ENCODE measurements at regions not wholly inside any gene's neighbourhood (a gene's known extent, or its start where the extent isn't known, plus 50 kb on each side); places are given as distances from the start of the nearest gene placed in this dataset.

DNA sequence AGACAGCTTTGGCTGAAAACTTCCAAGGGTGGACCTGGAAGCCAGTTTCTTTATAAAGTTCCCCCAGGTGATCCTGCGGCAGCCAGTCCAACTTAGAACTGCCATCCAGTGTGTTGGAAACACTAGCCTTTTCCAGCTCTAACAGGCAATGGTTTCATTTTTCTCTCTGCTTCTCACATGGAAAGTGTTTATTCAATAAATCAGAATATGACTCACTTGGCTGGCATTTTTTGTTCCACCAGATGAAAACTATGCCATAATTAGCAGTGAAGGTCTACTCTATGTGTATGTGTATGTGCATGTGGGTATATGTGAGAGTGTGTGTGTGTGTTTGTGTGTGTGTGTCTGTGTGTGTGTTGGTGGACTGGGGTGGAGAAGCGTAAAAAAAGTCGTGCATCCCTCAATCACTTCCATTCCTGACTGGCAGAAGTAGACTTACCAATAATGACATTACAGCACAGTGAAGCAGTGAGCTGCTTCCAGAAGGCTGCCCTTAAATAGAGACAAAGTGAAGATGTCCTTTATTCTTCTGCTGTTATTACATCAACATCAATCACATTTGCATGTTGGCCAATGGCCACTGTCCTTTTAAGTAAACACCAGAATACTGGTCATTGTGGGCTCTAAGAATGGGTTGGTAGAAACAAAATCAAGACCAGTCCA is 90.9 kb upstream of the SETBP1 start:
- TF ChIP-seq POLR2A (IDR thresholded peaks at IDR 0.05) = no peak
- TF ChIP-seq, protein P1, sequence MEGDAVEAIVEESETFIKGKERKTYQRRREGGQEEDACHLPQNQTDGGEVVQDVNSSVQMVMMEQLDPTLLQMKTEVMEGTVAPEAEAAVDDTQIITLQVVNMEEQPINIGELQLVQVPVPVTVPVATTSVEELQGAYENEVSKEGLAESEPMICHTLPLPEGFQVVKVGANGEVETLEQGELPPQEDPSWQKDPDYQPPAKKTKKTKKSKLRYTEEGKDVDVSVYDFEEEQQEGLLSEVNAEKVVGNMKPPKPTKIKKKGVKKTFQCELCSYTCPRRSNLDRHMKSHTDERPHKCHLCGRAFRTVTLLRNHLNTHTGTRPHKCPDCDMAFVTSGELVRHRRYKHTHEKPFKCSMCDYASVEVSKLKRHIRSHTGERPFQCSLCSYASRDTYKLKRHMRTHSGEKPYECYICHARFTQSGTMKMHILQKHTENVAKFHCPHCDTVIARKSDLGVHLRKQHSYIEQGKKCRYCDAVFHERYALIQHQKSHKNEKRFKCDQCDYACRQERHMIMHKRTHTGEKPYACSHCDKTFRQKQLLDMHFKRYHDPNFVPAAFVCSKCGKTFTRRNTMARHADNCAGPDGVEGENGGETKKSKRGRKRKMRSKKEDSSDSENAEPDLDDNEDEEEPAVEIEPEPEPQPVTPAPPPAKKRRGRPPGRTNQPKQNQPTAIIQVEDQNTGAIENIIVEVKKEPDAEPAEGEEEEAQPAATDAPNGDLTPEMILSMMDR (IDR thresholded peaks at IDR 0.05) = no peak
- no peak for TF ChIP-seq EP300 (IDR thresholded peaks at IDR 0.05)
